ENCODE measurements at regions not wholly inside any gene's neighbourhood (a gene's known extent, or its start where the extent isn't known, plus 50 kb on each side); places are given as distances from the start of the nearest gene placed in this dataset.

- TF ChIP-seq POLR2A (IDR thresholded peaks at IDR 0.05; ENCODE audit: low read depth, low read length) (no peak), POLR2AphosphoS5 (IDR thresholded peaks at IDR 0.05; ENCODE audit: low read depth, low read length) (no peak)
Observed at GRCh38 chr16:7257016-7257415, 75.6 kb upstream of the RBFOX1 start.

All from GM12892 (cell line).